Peyer's patch (tissue), 4 donors: ENCODE measurements at regions not wholly inside any gene's neighbourhood (a gene's known extent, or its start where the extent isn't known, plus 50 kb on each side); places are given as distances from the start of the nearest gene placed in this dataset.

Experiments used
- CTCF ChIP-seq, 6 experiments: fragments of 450-650 bp in 4 of 6; fragments of 200-600 bp in 2 of 6; sonication (generic) in 1 of 6; IDR thresholded peaks; one replicate each; pipeline ENCODE4 v1.5.1; 2017 to 2019; ENCODE audit warnings: antibody characterized with exemption in 6 of 6, mild to moderate bottlenecking in 3 of 6, moderate library complexity in 1 of 6
- POLR2A ChIP-seq, 2 donors: fragments of 450-650 bp; IDR thresholded peaks; one replicate each; pipeline ENCODE4 v1.5.1; 2017; ENCODE audit warnings: antibody characterized with exemption in 2 of 2, mild to moderate bottlenecking in 2 of 2, moderate library complexity in 2 of 2

GRCh38 chrX:150182161-150182560 lies 181.0 kb upstream of the MAMLD1 start:
- TF ChIP-seq CTCF (IDR thresholded peaks at IDR 0.05): no peak
- no peak for TF ChIP-seq POLR2A (IDR thresholded peaks at IDR 0.05)
